ENCODE measurements at regions not wholly inside any gene's neighbourhood (a gene's known extent, or its start where the extent isn't known, plus 50 kb on each side); places are given as distances from the start of the nearest gene placed in this dataset.

GRCh38 chr4:59381591-59381990 lies 1818.5 kb upstream of the ADGRL3 start:
- TF ChIP-seq CTCF (IDR thresholded peaks at IDR 0.05) (no peak), POLR2A (IDR thresholded peaks at IDR 0.05) (no peak)

Measured in testis (tissue), 2 donors.